ENCODE measurements at regions not wholly inside any gene's neighbourhood (a gene's known extent, or its start where the extent isn't known, plus 50 kb on each side); places are given as distances from the start of the nearest gene placed in this dataset.

GRCh38 chr3:180530276-180530675 lies 71.7 kb upstream of the TTC14 start:
- TF ChIP-seq POLR2AphosphoS5 (IDR thresholded peaks at IDR 0.05) (no peak), POLR2A (IDR thresholded peaks at IDR 0.05) (no peak)
- TF ChIP-seq, protein P1, sequence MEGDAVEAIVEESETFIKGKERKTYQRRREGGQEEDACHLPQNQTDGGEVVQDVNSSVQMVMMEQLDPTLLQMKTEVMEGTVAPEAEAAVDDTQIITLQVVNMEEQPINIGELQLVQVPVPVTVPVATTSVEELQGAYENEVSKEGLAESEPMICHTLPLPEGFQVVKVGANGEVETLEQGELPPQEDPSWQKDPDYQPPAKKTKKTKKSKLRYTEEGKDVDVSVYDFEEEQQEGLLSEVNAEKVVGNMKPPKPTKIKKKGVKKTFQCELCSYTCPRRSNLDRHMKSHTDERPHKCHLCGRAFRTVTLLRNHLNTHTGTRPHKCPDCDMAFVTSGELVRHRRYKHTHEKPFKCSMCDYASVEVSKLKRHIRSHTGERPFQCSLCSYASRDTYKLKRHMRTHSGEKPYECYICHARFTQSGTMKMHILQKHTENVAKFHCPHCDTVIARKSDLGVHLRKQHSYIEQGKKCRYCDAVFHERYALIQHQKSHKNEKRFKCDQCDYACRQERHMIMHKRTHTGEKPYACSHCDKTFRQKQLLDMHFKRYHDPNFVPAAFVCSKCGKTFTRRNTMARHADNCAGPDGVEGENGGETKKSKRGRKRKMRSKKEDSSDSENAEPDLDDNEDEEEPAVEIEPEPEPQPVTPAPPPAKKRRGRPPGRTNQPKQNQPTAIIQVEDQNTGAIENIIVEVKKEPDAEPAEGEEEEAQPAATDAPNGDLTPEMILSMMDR (IDR thresholded peaks at IDR 0.05) = no peak
- H3K36me3 ChIP-seq = no peaks in the 10 kb centered on the region
- no peaks in the 10 kb centered on the region for H3K27me3 ChIP-seq
- no peak for DNase-seq (ENCODE audit: low spot score in 2 of 2)
- H3K4me3 ChIP-seq = no peak overlapping the region
- no peaks in the 10 kb centered on the region for H3K9me3 ChIP-seq
- no peak overlapping the region for H3K27ac ChIP-seq
- no peaks in the 10 kb centered on the region for H3K4me1 ChIP-seq
- intact Hi-C loops (cut with DNase I; ENCODE audit: low total_unique reads) = no loop called here

DNA sequence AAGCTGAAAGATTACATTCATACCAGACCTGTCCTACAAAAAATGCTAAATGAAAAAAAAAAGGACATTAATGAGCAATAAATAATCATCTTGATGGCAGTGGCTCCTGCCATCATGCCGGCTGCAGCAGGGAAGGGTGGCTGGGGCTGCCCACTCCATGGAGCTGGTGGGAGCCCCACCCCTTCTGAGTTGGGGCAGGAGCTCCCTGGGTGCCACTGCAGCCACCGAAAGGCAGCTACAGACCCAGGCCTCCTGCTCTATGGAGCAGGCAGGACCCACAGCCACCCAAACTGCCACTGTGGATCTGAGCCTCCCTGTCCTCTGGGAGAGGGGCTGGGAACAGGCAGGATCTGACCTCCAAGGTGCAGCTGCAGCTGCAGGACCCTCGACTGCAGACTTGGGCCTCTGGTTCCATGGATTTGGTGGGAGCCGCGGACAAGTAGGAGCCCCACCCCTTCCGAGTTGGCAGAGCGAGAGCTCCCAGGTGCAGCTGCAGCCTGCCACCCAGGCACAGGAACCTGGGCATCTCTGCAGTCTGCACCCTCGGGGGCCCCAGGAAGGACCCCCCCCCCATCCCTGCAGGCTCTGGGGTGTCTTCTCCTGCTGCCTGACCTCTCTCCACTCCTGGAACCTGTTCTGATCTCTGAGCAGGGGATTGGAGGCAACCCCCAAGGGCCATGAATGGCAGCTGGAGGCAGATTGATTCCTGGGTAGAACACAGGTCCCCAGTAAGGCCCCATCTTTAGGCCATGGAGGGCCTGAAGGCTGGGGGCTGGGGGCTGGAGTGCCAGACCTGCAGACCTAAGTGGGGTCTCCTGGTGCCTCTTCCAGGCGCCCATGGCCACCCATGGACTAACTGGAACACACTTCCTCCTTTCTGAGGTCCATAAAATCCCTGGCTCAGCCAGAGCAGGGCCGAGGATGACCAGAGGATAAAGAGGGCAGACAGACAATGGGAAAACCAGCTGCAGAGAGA lies 70.4 kb upstream of the TTC14 start:
- Histone ChIP-seq H3K36me3 (no peaks in the 10 kb centered on the region), H3K4me1 (no peaks in the 10 kb centered on the region), H3K4me3 (no peak overlapping the region), H3K27ac (no peak overlapping the region), H3K27me3 (no peaks in the 10 kb centered on the region), H3K9me3 (no peaks in the 10 kb centered on the region)
- TF ChIP-seq POLR2A (IDR thresholded peaks at IDR 0.05) = no peak
- TF ChIP-seq POLR2AphosphoS5 (IDR thresholded peaks at IDR 0.05) = no peak
- TF ChIP-seq, protein P1 (IDR thresholded peaks at IDR 0.05) = no peak
- DNase-seq (ENCODE audit: low spot score in 2 of 2) = no peak
- intact Hi-C loops (cut with DNase I; ENCODE audit: low total_unique reads) = no loop called here

- H3K27ac ChIP-seq = no peak overlapping the region
- H3K36me3 ChIP-seq = no peaks in the 10 kb centered on the region
- no peaks in the 10 kb centered on the region for H3K4me1 ChIP-seq
- H3K27me3 ChIP-seq = no peaks in the 10 kb centered on the region
- H3K9me3 ChIP-seq = no peaks in the 10 kb centered on the region
- no peak overlapping the region for H3K4me3 ChIP-seq
- no peak for DNase-seq (ENCODE audit: low spot score in 2 of 2)
- intact Hi-C loops (cut with DNase I; ENCODE audit: low total_unique reads) = no loop called here
- no peak for TF ChIP-seq POLR2A (IDR thresholded peaks at IDR 0.05)
- no peak for TF ChIP-seq POLR2AphosphoS5 (IDR thresholded peaks at IDR 0.05)
- TF ChIP-seq, protein P1 (IDR thresholded peaks at IDR 0.05) = no peak
Measured at GRCh38 chr3:180534828-180535227, 67.1 kb upstream of the TTC14 start.

GRCh38 chr3:180538493-180538892 lies 63.5 kb upstream of the TTC14 start:
- DNase-seq (ENCODE audit: low spot score in 2 of 2) = no peak
- Histone ChIP-seq H3K9me3 (no peaks in the 10 kb centered on the region), H3K4me3 (no peak overlapping the region), H3K27ac (no peak overlapping the region), H3K27me3 (no peaks in the 10 kb centered on the region), H3K36me3 (no peaks in the 10 kb centered on the region), H3K4me1 (no peaks in the 10 kb centered on the region)
- no peak for TF ChIP-seq POLR2AphosphoS5 (IDR thresholded peaks at IDR 0.05)
- TF ChIP-seq POLR2A (IDR thresholded peaks at IDR 0.05) = no peak
- TF ChIP-seq, protein P1 (IDR thresholded peaks at IDR 0.05) = no peak
- intact Hi-C loops (cut with DNase I; ENCODE audit: low total_unique reads) = no loop called here

DNA sequence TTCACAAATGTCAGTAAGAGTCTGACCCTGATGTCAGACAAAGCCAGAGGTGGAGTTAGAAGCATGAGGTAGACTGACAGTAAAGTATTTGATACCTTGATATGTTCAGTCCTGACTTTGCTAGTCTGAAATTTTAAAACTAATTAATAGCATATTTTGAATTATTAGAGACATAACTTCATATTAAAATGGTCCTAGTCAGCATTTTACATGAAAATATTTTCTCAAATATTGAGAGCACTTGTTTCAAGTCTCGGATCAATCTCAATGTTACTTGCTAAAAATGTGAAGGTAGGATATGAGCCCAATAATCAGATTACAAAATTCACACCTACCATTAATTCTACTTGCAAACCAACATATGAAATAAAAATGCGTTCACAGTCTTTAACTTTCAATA lies 58.1 kb upstream of the TTC14 start:
- H3K4me1 ChIP-seq = no peaks in the 10 kb centered on the region
- H3K4me3 ChIP-seq = no peak overlapping the region
- intact Hi-C loops (cut with DNase I; ENCODE audit: low total_unique reads) = no loop called here
- no peak overlapping the region for H3K27ac ChIP-seq
- H3K9me3 ChIP-seq = no peaks in the 10 kb centered on the region
- no peak for DNase-seq (ENCODE audit: low spot score in 2 of 2)
- H3K27me3 ChIP-seq = no peaks in the 10 kb centered on the region
- TF ChIP-seq, protein P1 (IDR thresholded peaks at IDR 0.05) = no peak
- TF ChIP-seq POLR2A (IDR thresholded peaks at IDR 0.05) = no peak
- TF ChIP-seq POLR2AphosphoS5 (IDR thresholded peaks at IDR 0.05) = no peak
- H3K36me3 ChIP-seq = no peaks in the 10 kb centered on the region
